H9 (cell line): ENCODE measurements at regions not wholly inside any gene's neighbourhood (a gene's known extent, or its start where the extent isn't known, plus 50 kb on each side); places are given as distances from the start of the nearest gene placed in this dataset.

ENCODE experiments used
- DNase-seq: peaks from one replicate; pipeline ENCODE4 v3.0.0-alpha.2; 2017
- H2AFZ ChIP-seq: one replicate; pipeline ENCODE4 v1.6.1; 2013; ENCODE audit warnings: mild to moderate bottlenecking, low read length, control low read depth, moderate library complexity
- H2AK5ac ChIP-seq: 2 replicates; pipeline ENCODE4 v1.6.1; 2013; ENCODE audit warnings: low read length, control low read depth, mixed read lengths; ENCODE audit not compliant: insufficient read length
- H2BK120ac ChIP-seq: one replicate; pipeline ENCODE4 v1.6.1; 2013; ENCODE audit warnings: low read depth, mild to moderate bottlenecking, low read length, control low read depth, inconsistent platforms; ENCODE audit not compliant: poor library complexity, severe bottlenecking
- H2BK12ac ChIP-seq: 2 replicates; pipeline ENCODE4 v1.6.1; 2013; ENCODE audit warnings: low read length, control low read depth, mixed read lengths, low read depth; ENCODE audit not compliant: insufficient read length
- H2BK15ac ChIP-seq: 2 replicates; pipeline ENCODE4 v1.6.1; 2013; ENCODE audit warnings: low read depth, low read length, control low read depth
- H2BK20ac ChIP-seq: one replicate; pipeline ENCODE4 v1.6.1; 2013; ENCODE audit warnings: low read depth, mild to moderate bottlenecking, low read length, control low read depth, inconsistent platforms; ENCODE audit not compliant: poor library complexity, severe bottlenecking
- H2BK5ac ChIP-seq: 2 replicates; pipeline ENCODE4 v1.6.1; 2013; ENCODE audit warnings: low read length, control low read depth, mixed read lengths; ENCODE audit not compliant: insufficient read length
- H3K14ac ChIP-seq: 2 replicates; pipeline ENCODE4 v1.6.1; 2013; ENCODE audit warnings: low read length, control low read depth; ENCODE audit not compliant: insufficient read depth
- H3K18ac ChIP-seq: 2 replicates; pipeline ENCODE4 v1.6.1; 2013; ENCODE audit warnings: low read depth, mild to moderate bottlenecking, mixed read lengths, low read length, control low read depth; ENCODE audit not compliant: insufficient read length
- H3K23ac ChIP-seq: 2 replicates; pipeline ENCODE4 v1.6.1; 2013; ENCODE audit warnings: low read length, control low read depth, mixed read lengths, low read depth; ENCODE audit not compliant: insufficient read length
- H3K23me2 ChIP-seq: 2 replicates; pipeline ENCODE4 v1.6.1; 2013; ENCODE audit warnings: low read depth, mild to moderate bottlenecking, mixed read lengths, low read length, control low read depth; ENCODE audit not compliant: insufficient read length, poor library complexity, severe bottlenecking
- H3K27ac ChIP-seq: 2 replicates; pipeline ENCODE4 v1.5.1; 2013; ENCODE audit warnings: low read length, control low read depth, mixed read lengths, low read depth; ENCODE audit not compliant: insufficient read length
- H3K27me3 ChIP-seq: 2 replicates; pipeline ENCODE4 v1.6.1; 2013; ENCODE audit warnings: low read length, control low read depth, inconsistent platforms; ENCODE audit not compliant: insufficient read depth
- H3K4ac ChIP-seq: 2 replicates; pipeline ENCODE4 v1.6.1; 2013; ENCODE audit warnings: low read depth, mild to moderate bottlenecking, control low read depth, inconsistent platforms, low read length, moderate library complexity
- H3K4me1 ChIP-seq: 2 replicates; pipeline ENCODE4 v1.6.1; 2013; ENCODE audit warnings: low read length, control low read depth, inconsistent platforms; ENCODE audit not compliant: insufficient read depth
- H3K4me2 ChIP-seq: 2 replicates; pipeline ENCODE4 v1.6.1; 2013; ENCODE audit warnings: low read length, control low read depth, mixed read lengths; ENCODE audit not compliant: insufficient read length, insufficient read depth
- H3K56ac ChIP-seq: 2 replicates; pipeline ENCODE4 v1.6.1; 2013; ENCODE audit warnings: low read depth, mild to moderate bottlenecking, mixed read lengths, low read length, control low read depth; ENCODE audit not compliant: insufficient read length
- H3K79me1 ChIP-seq: 2 replicates; pipeline ENCODE4 v1.6.1; 2013; ENCODE audit warnings: low read depth, mild to moderate bottlenecking, moderate library complexity, low read length, control low read depth, inconsistent platforms; ENCODE audit not compliant: insufficient read depth, poor library complexity, severe bottlenecking
- H3K79me2 ChIP-seq: 2 replicates; pipeline ENCODE4 v1.6.1; 2013; ENCODE audit warnings: low read length, control low read depth, inconsistent platforms; ENCODE audit not compliant: insufficient read depth
- H3K9ac ChIP-seq: 2 replicates; pipeline ENCODE4 v1.6.1; 2013; ENCODE audit warnings: low read length, control low read depth, mixed read lengths; ENCODE audit not compliant: insufficient read length; ENCODE audit errors: extremely low read depth
- H3K9me3 ChIP-seq: one replicate; pipeline ENCODE4 v1.6.1; 2013; ENCODE audit warnings: low read depth, low read length, inconsistent platforms; ENCODE audit not compliant: control insufficient read depth
- H3T11ph ChIP-seq: one replicate; pipeline ENCODE4 v1.6.1; 2013; ENCODE audit warnings: mild to moderate bottlenecking, low read length, control low read depth, inconsistent platforms
- H4K20me1 ChIP-seq: one replicate; pipeline ENCODE4 v1.6.1; 2013; ENCODE audit not compliant: control insufficient read depth, insufficient read length, insufficient read depth
- H4K5ac ChIP-seq: 2 replicates; pipeline ENCODE4 v1.6.1; 2013; ENCODE audit warnings: low read depth, mild to moderate bottlenecking, mixed read lengths, low read length, control low read depth; ENCODE audit not compliant: insufficient read length
- H4K8ac ChIP-seq: replicated peaks from 2 replicates; pipeline ENCODE4 v1.6.1; 2013; ENCODE audit warnings: low read length, control low read depth, mixed read lengths, low read depth; ENCODE audit not compliant: insufficient read length
- H4K91ac ChIP-seq: 2 replicates; pipeline ENCODE4 v1.6.1; 2013; ENCODE audit warnings: low read depth, mild to moderate bottlenecking, moderate library complexity, mixed read lengths, low read length, control low read depth; ENCODE audit not compliant: insufficient read length
- H3K27ac Mint-ChIP-seq, 3 experiments: 2 replicates in 2 of 3; 3 replicates in 1 of 3; pipeline ENCODE4 v1.8.0; 2020 to 2021; ENCODE audit warnings: mixed read lengths in 3 of 3, mild to moderate bottlenecking in 1 of 3, moderate library complexity in 1 of 3
- H3K27me3 Mint-ChIP-seq: 2 replicates; pipeline ENCODE4 v1.8.0; 2021; ENCODE audit warnings: low read depth, mild to moderate bottlenecking, moderate library complexity, mixed read lengths
- H3K36me3 Mint-ChIP-seq, 3 experiments: 2 replicates in 2 of 3; 3 replicates in 1 of 3; pipeline ENCODE4 v1.8.0; 2020 to 2021; ENCODE audit warnings: low read depth in 3 of 3, mixed read lengths in 3 of 3; ENCODE audit not compliant: insufficient read depth in 1 of 3
- H3K4me1 Mint-ChIP-seq, 2 experiments: 2 replicates each; pipeline ENCODE4 v1.8.0; 2020; ENCODE audit warnings: mixed read lengths in 2 of 2
- H3K4me3 Mint-ChIP-seq, 2 experiments: 2 replicates in 1 of 2; 3 replicates in 1 of 2; pipeline ENCODE4 v1.8.0; 2020 to 2021; ENCODE audit warnings: mild to moderate bottlenecking in 2 of 2, mixed read lengths in 2 of 2, moderate library complexity in 1 of 2
- H3K9me3 Mint-ChIP-seq, 2 experiments: 2 replicates in 1 of 2; 3 replicates in 1 of 2; pipeline ENCODE4 v1.8.0; 2020; ENCODE audit warnings: mild to moderate bottlenecking in 2 of 2, mixed read lengths in 2 of 2, moderate library complexity in 1 of 2
- WGBS: extraction: QIAGEN DNeasy Blood & Tissue Kit; methylation state at CpG from one replicate; pipeline ENCODE4 v1.1.7; 2013; ENCODE audit warnings: missing lambda C conversion rate, low lambda C conversion rate, mixed read lengths; ENCODE audit not compliant: insufficient read length; ENCODE audit errors: extremely low coverage; 5-methylcytosine and 5-hydroxymethylcytosine counted together
- TF ChIP-seq, protein P1 (sequence below): fragments of 200-600 bp; sonication (generic); conservative IDR thresholded peaks from 3 replicates; pipeline ENCODE4 v1.8.0; 2021; ENCODE audit warnings: antibody characterized with exemption, mild to moderate bottlenecking

DNA sequence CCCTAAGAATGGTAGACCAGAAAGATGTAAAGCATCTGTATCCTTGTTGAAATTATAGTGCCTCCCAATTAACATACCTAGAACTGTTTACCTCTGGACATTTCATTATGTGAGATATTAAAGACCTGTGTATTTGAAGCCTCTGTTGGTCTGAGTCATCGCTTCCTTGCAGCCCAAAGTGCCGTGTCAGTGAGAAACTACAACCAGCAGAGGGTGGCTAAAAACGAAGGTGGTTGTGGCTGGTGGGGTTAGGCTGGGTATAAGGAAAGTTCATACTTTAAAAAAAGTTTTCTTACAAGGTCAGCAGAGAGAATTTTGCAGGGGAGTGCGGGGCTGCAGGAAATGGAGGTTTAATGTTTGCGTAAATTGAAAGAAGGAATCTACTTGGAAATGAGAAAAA is 290.7 kb downstream of the TMEM114 start:
- Mint-ChIP-seq H3K4me3 (no peak overlapping the region), H3K4me1 (no peaks in the 10 kb centered on the region), H3K27ac (0 out of 7 replicates have a peak overlapping the region, but pooled peaks of 1 of the 3 experiments have one; percentile 44), H3K9me3 (no peaks in the 10 kb centered on the region), H3K36me3 (no peaks in the 10 kb centered on the region; a peak in 1 of 7 replicates), H3K27me3 (no peaks in the 10 kb centered on the region; the same call in 1 of the 2 replicates)
- H3K27me3 ChIP-seq: no peaks in the 10 kb centered on the region
- no peak overlapping the region for H3K23ac ChIP-seq
- no peak overlapping the region for H2AFZ ChIP-seq
- no peak overlapping the region for H3K9ac ChIP-seq
- no peak overlapping the region for H3K14ac ChIP-seq
- H3K4me1 ChIP-seq: no peaks in the 10 kb centered on the region
- H3K4me2 ChIP-seq: no peak overlapping the region
- H3K56ac ChIP-seq: no peak overlapping the region
- no peaks in the 10 kb centered on the region for H3K23me2 ChIP-seq
- H4K8ac ChIP-seq: no peak overlapping the region
- no peak overlapping the region for H2BK120ac ChIP-seq
- H3K9me3 ChIP-seq: no peaks in the 10 kb centered on the region
- H2BK5ac ChIP-seq: no peak overlapping the region
- no peaks in the 10 kb centered on the region for H4K20me1 ChIP-seq
- H2AK5ac ChIP-seq: no peak overlapping the region
- DNase-seq: no peak
- H3K27ac ChIP-seq: no peak overlapping the region
- TF ChIP-seq, protein P1, sequence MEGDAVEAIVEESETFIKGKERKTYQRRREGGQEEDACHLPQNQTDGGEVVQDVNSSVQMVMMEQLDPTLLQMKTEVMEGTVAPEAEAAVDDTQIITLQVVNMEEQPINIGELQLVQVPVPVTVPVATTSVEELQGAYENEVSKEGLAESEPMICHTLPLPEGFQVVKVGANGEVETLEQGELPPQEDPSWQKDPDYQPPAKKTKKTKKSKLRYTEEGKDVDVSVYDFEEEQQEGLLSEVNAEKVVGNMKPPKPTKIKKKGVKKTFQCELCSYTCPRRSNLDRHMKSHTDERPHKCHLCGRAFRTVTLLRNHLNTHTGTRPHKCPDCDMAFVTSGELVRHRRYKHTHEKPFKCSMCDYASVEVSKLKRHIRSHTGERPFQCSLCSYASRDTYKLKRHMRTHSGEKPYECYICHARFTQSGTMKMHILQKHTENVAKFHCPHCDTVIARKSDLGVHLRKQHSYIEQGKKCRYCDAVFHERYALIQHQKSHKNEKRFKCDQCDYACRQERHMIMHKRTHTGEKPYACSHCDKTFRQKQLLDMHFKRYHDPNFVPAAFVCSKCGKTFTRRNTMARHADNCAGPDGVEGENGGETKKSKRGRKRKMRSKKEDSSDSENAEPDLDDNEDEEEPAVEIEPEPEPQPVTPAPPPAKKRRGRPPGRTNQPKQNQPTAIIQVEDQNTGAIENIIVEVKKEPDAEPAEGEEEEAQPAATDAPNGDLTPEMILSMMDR: no peak
- no peak overlapping the region for H2BK20ac ChIP-seq
- H4K91ac ChIP-seq: no peak overlapping the region
- no peak overlapping the region for H3K18ac ChIP-seq
- no peak overlapping the region for H2BK15ac ChIP-seq
- H3K79me1 ChIP-seq: no peaks in the 10 kb centered on the region
- H3K4ac ChIP-seq: no peak overlapping the region
- no CpG with 5 or more reads among the region's 5 CpGs for WGBS
- no peak overlapping the region for H2BK12ac ChIP-seq
- no peak overlapping the region for H3T11ph ChIP-seq
- no peaks in the 10 kb centered on the region for H3K79me2 ChIP-seq
- no peak overlapping the region for H4K5ac ChIP-seq
